ENCODE measurements at regions not wholly inside any gene's neighbourhood (a gene's known extent, or its start where the extent isn't known, plus 50 kb on each side); places are given as distances from the start of the nearest gene placed in this dataset.

DNA sequence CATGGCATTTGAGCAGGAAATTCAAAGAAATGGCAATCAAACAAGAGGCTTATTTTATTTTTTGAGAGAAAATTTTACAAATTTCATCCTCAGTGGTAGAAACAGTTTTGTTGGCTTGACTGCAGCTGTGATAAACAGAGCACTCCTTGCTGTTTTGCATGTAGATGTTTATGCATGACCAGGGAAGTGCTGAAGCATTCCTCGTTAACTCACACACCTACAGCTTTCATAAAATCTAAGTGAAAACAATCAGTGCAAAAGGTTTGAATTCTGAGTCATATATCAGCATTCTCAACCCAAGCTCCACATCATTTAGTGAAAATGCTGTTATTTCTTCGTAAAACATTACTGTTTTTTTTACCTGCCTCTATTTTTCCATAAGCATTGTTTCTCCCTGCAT, 146.6 kb upstream of the CCDC68 start:
- H3K27ac ChIP-seq (ENCODE audit: control insufficient read depth, insufficient read depth, low read length): no peak overlapping the region
- FAIRE-seq (no peak), DNase-seq (ENCODE audit: low read depth, low spot score) (no peak)
- no peaks in the 10 kb centered on the region for H3K36me3 ChIP-seq (ENCODE audit: control insufficient read depth in 2 of 2, extremely low read depth in 1 of 2, insufficient read depth in 2 of 2, low read length in 2 of 2)
- H3K27me3 ChIP-seq (ENCODE audit: control insufficient read depth, extremely low read depth, insufficient read depth, low read length): no peaks in the 10 kb centered on the region
- peaks cover 7% of the 10 kb centered on the region for H3K4me1 ChIP-seq (ENCODE audit: control insufficient read depth, extremely low read depth, insufficient read depth, low read length)
- TF ChIP-seq EZH2 (IDR thresholded peaks at IDR 0.05; ENCODE audit: low read length): no peak
- TF ChIP-seq, protein P1, sequence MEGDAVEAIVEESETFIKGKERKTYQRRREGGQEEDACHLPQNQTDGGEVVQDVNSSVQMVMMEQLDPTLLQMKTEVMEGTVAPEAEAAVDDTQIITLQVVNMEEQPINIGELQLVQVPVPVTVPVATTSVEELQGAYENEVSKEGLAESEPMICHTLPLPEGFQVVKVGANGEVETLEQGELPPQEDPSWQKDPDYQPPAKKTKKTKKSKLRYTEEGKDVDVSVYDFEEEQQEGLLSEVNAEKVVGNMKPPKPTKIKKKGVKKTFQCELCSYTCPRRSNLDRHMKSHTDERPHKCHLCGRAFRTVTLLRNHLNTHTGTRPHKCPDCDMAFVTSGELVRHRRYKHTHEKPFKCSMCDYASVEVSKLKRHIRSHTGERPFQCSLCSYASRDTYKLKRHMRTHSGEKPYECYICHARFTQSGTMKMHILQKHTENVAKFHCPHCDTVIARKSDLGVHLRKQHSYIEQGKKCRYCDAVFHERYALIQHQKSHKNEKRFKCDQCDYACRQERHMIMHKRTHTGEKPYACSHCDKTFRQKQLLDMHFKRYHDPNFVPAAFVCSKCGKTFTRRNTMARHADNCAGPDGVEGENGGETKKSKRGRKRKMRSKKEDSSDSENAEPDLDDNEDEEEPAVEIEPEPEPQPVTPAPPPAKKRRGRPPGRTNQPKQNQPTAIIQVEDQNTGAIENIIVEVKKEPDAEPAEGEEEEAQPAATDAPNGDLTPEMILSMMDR (optimal IDR thresholded peaks at IDR 0.05 in 1 of 3, IDR thresholded peaks at IDR 0.05 in 1 of 3, conservative IDR thresholded peaks at IDR 0.05 in 1 of 3; ENCODE audit: extremely low read depth in 1 of 3, insufficient read depth in 2 of 3, low read length in 3 of 3): no peak
- H3K4me3 ChIP-seq (ENCODE audit: control insufficient read depth in 2 of 3, extremely low read depth in 1 of 3, insufficient read depth in 2 of 3, low read depth in 1 of 3, low read length in 3 of 3): no peak overlapping the region
- no peaks in the 10 kb centered on the region for H3K79me2 ChIP-seq (ENCODE audit: control insufficient read depth, insufficient read depth, low read length)
- no peak overlapping the region for H3K9ac ChIP-seq (ENCODE audit: control insufficient read depth, extremely low read depth, insufficient read depth, low read length)
- no peak overlapping the region for H3K4me2 ChIP-seq (ENCODE audit: control insufficient read depth, extremely low read depth, insufficient read depth, low read depth, low read length)
- H4K20me1 ChIP-seq (ENCODE audit: control insufficient read depth, extremely low read depth, insufficient read depth, low read length): no peaks in the 10 kb centered on the region
- H3K9me1 ChIP-seq (ENCODE audit: control insufficient read depth, extremely low read depth, insufficient read depth, low read length): no peaks in the 10 kb centered on the region
- H3K9me3 ChIP-seq (ENCODE audit: control insufficient read depth, low read depth, low read length): no peaks in the 10 kb centered on the region
- no peak overlapping the region for H2AFZ ChIP-seq (ENCODE audit: control insufficient read depth, low read length)
- dilution Hi-C loops (cut with MboI; ENCODE audit: extremely low pct_ligation_motif_present, low sequenced_read_pairs): no loop called here

DNA sequence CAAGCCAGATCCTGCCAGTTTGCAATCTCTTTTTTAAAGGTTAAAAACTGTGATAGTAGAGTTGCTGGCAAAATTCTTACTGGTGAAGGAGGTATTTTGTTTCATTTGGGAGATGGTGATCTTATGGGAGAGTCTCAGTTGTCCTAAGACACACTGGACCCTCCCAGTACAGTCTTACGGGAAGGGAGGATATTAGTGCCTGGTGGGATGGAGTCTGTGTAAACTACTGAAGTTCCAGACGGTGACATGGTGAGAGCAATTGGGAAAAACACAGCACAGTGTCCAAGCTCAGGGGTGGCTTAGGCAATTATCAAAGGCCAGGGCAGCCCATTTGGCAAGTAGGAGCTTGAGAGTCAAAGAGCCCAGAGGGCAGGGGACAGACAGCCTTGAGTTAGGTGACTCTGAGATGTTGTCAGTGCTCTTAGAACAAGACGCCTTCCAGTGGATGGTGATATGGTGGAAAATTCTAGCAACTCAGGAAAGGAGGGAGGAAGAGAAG, 143.7 kb upstream of the CCDC68 start:
- H3K4me2 ChIP-seq (ENCODE audit: control insufficient read depth, extremely low read depth, insufficient read depth, low read depth, low read length): no peak overlapping the region
- FAIRE-seq (no peak), DNase-seq (ENCODE audit: low read depth, low spot score) (no peak)
- no peaks in the 10 kb centered on the region for H3K36me3 ChIP-seq (ENCODE audit: control insufficient read depth in 2 of 2, extremely low read depth in 1 of 2, insufficient read depth in 2 of 2, low read length in 2 of 2)
- TF ChIP-seq EZH2 (IDR thresholded peaks at IDR 0.05; ENCODE audit: low read length): no peak
- TF ChIP-seq, protein P1 (optimal IDR thresholded peaks at IDR 0.05 in 1 of 3, IDR thresholded peaks at IDR 0.05 in 1 of 3, conservative IDR thresholded peaks at IDR 0.05 in 1 of 3; ENCODE audit: extremely low read depth in 1 of 3, insufficient read depth in 2 of 3, low read length in 3 of 3): no peak
- dilution Hi-C loops (cut with MboI; ENCODE audit: extremely low pct_ligation_motif_present, low sequenced_read_pairs): no loop called here
- no peaks in the 10 kb centered on the region for H3K79me2 ChIP-seq (ENCODE audit: control insufficient read depth, insufficient read depth, low read length)
- no peaks in the 10 kb centered on the region for H4K20me1 ChIP-seq (ENCODE audit: control insufficient read depth, extremely low read depth, insufficient read depth, low read length)
- H3K4me3 ChIP-seq (ENCODE audit: control insufficient read depth in 2 of 3, extremely low read depth in 1 of 3, insufficient read depth in 2 of 3, low read depth in 1 of 3, low read length in 3 of 3): no peak overlapping the region
- no peak overlapping the region for H3K9ac ChIP-seq (ENCODE audit: control insufficient read depth, extremely low read depth, insufficient read depth, low read length)
- peaks cover 7% of the 10 kb centered on the region for H3K4me1 ChIP-seq (ENCODE audit: control insufficient read depth, extremely low read depth, insufficient read depth, low read length)
- H3K27me3 ChIP-seq (ENCODE audit: control insufficient read depth, extremely low read depth, insufficient read depth, low read length): no peaks in the 10 kb centered on the region
- no peaks in the 10 kb centered on the region for H3K9me3 ChIP-seq (ENCODE audit: control insufficient read depth, low read depth, low read length)
- no peak overlapping the region for H3K27ac ChIP-seq (ENCODE audit: control insufficient read depth, insufficient read depth, low read length)
- no peaks in the 10 kb centered on the region for H3K9me1 ChIP-seq (ENCODE audit: control insufficient read depth, extremely low read depth, insufficient read depth, low read length)
- no peak overlapping the region for H2AFZ ChIP-seq (ENCODE audit: control insufficient read depth, low read length)
